ENCODE measurements at regions not wholly inside any gene's neighbourhood (a gene's known extent, or its start where the extent isn't known, plus 50 kb on each side); places are given as distances from the start of the nearest gene placed in this dataset.

DNA sequence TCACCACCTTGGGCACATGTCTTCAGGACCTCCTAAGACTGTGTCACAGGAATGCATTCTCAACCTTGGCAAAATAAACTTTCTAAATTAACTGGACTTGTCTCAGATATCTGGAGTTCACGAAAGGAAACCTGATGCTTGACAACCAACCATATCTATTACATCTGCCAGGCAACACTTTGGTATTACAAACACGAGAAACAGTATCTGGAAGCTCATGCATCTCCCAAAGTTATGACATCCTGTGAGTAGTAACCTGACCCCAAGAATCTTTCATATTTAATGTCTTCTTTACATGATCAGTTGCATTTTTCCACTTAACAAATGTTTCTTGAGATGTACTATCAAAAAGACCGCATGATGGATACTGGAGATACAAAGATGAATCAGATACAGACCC, 465.3 kb upstream of the AGTR1 start:
- Histone ChIP-seq H3K36me3 (no peaks in the 10 kb centered on the region), H3K4me1 (no peaks in the 10 kb centered on the region), H3K27me3 (no peaks in the 10 kb centered on the region), H3K4me3 (no peak overlapping the region), H3K9me3 (no peaks in the 10 kb centered on the region), H3K27ac (no peak overlapping the region)
- 38 to 69% methylated on average over 3 of the region's 3 CpGs for WGBS, 2 donors (ENCODE audit: low coverage in 1 of 2)
- no peak for ATAC-seq
- TF ChIP-seq POLR2AphosphoS5 (IDR thresholded peaks at IDR 0.05) (no peak), POLR2A (IDR thresholded peaks at IDR 0.05) (no peak), EP300 (IDR thresholded peaks at IDR 0.05) (no peak)
- TF ChIP-seq, protein P1, sequence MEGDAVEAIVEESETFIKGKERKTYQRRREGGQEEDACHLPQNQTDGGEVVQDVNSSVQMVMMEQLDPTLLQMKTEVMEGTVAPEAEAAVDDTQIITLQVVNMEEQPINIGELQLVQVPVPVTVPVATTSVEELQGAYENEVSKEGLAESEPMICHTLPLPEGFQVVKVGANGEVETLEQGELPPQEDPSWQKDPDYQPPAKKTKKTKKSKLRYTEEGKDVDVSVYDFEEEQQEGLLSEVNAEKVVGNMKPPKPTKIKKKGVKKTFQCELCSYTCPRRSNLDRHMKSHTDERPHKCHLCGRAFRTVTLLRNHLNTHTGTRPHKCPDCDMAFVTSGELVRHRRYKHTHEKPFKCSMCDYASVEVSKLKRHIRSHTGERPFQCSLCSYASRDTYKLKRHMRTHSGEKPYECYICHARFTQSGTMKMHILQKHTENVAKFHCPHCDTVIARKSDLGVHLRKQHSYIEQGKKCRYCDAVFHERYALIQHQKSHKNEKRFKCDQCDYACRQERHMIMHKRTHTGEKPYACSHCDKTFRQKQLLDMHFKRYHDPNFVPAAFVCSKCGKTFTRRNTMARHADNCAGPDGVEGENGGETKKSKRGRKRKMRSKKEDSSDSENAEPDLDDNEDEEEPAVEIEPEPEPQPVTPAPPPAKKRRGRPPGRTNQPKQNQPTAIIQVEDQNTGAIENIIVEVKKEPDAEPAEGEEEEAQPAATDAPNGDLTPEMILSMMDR (IDR thresholded peaks at IDR 0.05) = no peak

DNA sequence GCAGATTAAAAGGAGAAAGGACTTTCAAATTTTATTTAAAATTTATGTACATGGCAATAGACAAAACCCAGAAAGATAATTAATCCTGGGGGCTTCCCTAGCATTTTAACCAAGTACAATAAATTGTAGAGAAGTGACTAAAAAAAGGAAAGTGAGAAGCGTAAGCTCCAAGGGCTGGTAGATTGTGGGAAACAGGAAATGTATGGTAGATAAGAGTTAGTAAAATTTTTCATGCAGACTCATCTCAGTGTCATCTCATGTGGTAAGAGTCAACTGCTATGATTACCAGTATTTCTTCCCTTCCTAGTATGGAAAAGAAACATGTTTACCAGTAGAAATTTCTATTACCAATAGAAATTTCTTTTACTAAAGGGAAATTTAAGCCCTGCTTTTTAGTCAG, 464.3 kb upstream of the AGTR1 start:
- TF ChIP-seq POLR2A (IDR thresholded peaks at IDR 0.05) (no peak), EP300 (IDR thresholded peaks at IDR 0.05) (no peak)
- TF ChIP-seq, protein P1 (IDR thresholded peaks at IDR 0.05) = no peak
- no peak for ATAC-seq
- Histone ChIP-seq H3K36me3 (no peaks in the 10 kb centered on the region), H3K4me3 (no peak overlapping the region), H3K27ac (no peak overlapping the region), H3K4me1 (no peaks in the 10 kb centered on the region), H3K9me3 (no peaks in the 10 kb centered on the region), H3K27me3 (no peaks in the 10 kb centered on the region)
- 100% methylated on average over 1 of the region's 1 CpG for WGBS, 2 donors (ENCODE audit: low coverage in 1 of 2)

DNA sequence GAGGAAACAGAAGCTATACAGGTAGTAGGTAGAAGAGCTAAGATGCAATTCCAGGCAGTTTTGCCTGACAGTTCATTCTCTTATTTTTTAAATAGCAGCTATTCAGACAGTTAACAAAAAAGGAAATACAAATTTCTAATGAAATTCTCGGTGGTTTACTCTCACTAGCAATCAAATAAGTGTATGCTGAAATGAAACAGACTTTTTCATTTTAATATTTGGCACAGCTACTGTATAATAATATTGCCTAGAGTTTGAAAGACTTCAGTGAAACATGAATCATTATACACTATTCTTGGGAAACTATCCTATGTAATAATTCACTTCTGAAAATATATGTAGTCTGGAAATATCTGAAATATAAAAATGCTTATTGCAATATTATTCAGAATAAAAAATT, 463.2 kb upstream of the AGTR1 start:
- Histone ChIP-seq H3K27me3 (no peaks in the 10 kb centered on the region), H3K9me3 (no peaks in the 10 kb centered on the region), H3K36me3 (no peaks in the 10 kb centered on the region), H3K4me3 (no peak overlapping the region), H3K27ac (no peak overlapping the region), H3K4me1 (no peaks in the 10 kb centered on the region)
- no peak for ATAC-seq
- no peak for TF ChIP-seq EP300 (IDR thresholded peaks at IDR 0.05)
- TF ChIP-seq POLR2A (IDR thresholded peaks at IDR 0.05) = no peak
- TF ChIP-seq, protein P1 (IDR thresholded peaks at IDR 0.05) = no peak
- TF ChIP-seq POLR2AphosphoS5 (IDR thresholded peaks at IDR 0.05) = no peak
- 20 to 24% methylated on average over 1 of the region's 1 CpG for WGBS, 2 donors (ENCODE audit: low coverage in 1 of 2)

DNA sequence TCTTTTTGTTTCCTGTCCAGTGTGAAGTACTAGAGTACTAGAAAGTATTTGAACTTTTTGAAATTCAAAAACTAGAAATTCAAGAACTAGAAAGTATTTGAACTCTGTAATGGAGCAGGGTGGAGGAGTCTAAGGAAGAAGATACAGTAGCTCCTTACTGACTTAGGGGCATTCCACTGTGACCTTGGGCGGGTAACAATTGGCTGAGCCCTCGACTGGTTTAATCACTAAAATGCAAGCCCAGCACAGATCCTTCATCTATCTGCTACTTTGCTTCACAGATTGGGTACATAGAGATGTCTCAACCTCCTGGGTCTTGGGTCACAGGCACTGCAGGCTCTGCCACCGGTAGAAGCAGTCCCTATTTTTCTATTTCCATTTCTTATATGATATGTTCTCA, 462.1 kb upstream of the AGTR1 start:
- Histone ChIP-seq H3K9me3 (no peaks in the 10 kb centered on the region), H3K4me3 (no peak overlapping the region), H3K36me3 (no peaks in the 10 kb centered on the region), H3K27me3 (no peaks in the 10 kb centered on the region), H3K27ac (no peak overlapping the region), H3K4me1 (no peaks in the 10 kb centered on the region)
- no peak for ATAC-seq
- TF ChIP-seq POLR2A (IDR thresholded peaks at IDR 0.05) (no peak), EP300 (IDR thresholded peaks at IDR 0.05) (no peak), POLR2AphosphoS5 (IDR thresholded peaks at IDR 0.05) (no peak)
- TF ChIP-seq, protein P1 (IDR thresholded peaks at IDR 0.05) = no peak
- 75 to 89% methylated on average over 3 of the region's 3 CpGs for WGBS, 2 donors (ENCODE audit: low coverage in 1 of 2)

DNA sequence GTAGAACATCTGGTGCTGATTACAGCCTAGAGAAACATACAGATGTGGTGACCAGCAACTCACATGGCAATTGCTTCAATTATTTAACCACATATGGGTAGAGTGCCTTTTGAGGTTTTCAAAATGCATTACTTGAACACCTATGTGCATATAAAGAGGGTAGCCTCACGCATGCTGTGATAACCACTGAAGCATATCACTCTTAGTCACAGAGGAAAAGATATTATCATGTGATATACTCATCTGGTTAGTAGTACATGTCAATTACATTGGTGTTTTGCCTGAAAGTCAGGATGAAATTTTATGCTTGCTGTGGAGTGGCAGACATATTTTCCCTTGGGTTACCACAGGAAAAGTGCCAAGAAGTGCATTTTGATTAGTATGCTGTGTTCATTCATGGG, 459.3 kb upstream of the AGTR1 start:
- no peaks in the 10 kb centered on the region for H3K27me3 ChIP-seq
- H3K4me1 ChIP-seq = no peaks in the 10 kb centered on the region
- no peaks in the 10 kb centered on the region for H3K9me3 ChIP-seq
- TF ChIP-seq POLR2AphosphoS5 (IDR thresholded peaks at IDR 0.05) (no peak), EP300 (IDR thresholded peaks at IDR 0.05) (no peak), POLR2A (IDR thresholded peaks at IDR 0.05) (no peak)
- TF ChIP-seq, protein P1 (IDR thresholded peaks at IDR 0.05) = no peak
- no peaks in the 10 kb centered on the region for H3K36me3 ChIP-seq
- no peak for ATAC-seq
- H3K4me3 ChIP-seq = no peak overlapping the region
- H3K27ac ChIP-seq = no peak overlapping the region
- WGBS, 2 donors (ENCODE audit: low coverage in 1 of 2) = 71 to 100% methylated on average over 1 of the region's 1 CpG

Measured in gastroesophageal sphincter (tissue), 4 donors.